Stomach (tissue), 4 donors: ENCODE measurements at regions not wholly inside any gene's neighbourhood (a gene's known extent, or its start where the extent isn't known, plus 50 kb on each side); places are given as distances from the start of the nearest gene placed in this dataset.

Experiments
- CTCF ChIP-seq, 7 experiments: fragments of 450-650 bp in 4 of 7; fragments of 200-600 bp in 3 of 7; sonication (generic) in 3 of 7; IDR thresholded peaks; one replicate each; pipeline ENCODE4 v1.5.1; 2016 to 2019; ENCODE audit warnings: antibody characterized with exemption in 7 of 7, control low read depth in 2 of 7, mild to moderate bottlenecking in 1 of 7
- POLR2A ChIP-seq, 4 donors: fragments of 450-650 bp; IDR thresholded peaks; one replicate each; pipeline ENCODE4 v1.6.1; 2016; ENCODE audit warnings: antibody characterized with exemption in 4 of 4, control low read depth in 2 of 4, mild to moderate bottlenecking in 1 of 4, moderate library complexity in 1 of 4

- TF ChIP-seq CTCF (IDR thresholded peaks at IDR 0.05) (no peak), POLR2A (IDR thresholded peaks at IDR 0.05) (no peak)
These were observed 136.7 kb downstream of the MATN1 start for GRCh38 chr1:30586671-30587070.
